Colon (tissue), 2 donors: ENCODE measurements at regions not wholly inside any gene's neighbourhood (a gene's known extent, or its start where the extent isn't known, plus 50 kb on each side); places are given as distances from the start of the nearest gene placed in this dataset.
"Not testable (repeated sequence)": the region's sequence is repeated elsewhere in the genome, so short reads cannot be mapped to it uniquely, and the experiment has no call there.

ENCODE experiments used
- FAIRE-seq: peaks from 2 replicates; lab custom pipeline; 2012; peaks lifted over from hg19 to GRCh38; lab: Jason Lieb, UNC
- donor health status: control.
- donor health status: control.

GRCh38 chr14:89065879-89066278, 241.4 kb downstream of the TTC8 start:
- FAIRE-seq: no peak

GRCh38 chr14:89067293-89067972, 243.0 kb downstream of the TTC8 start:
- FAIRE-seq: no peak

- FAIRE-seq: no peak
These were observed 253.8 kb downstream of the TTC8 start for GRCh38 chr14:89078021-89078795.

GRCh38 chr14:89085231-89085731, 260.8 kb downstream of the TTC8 start:
- no peak for FAIRE-seq

GRCh38 chr14:89085737-89086382, 261.4 kb downstream of the TTC8 start:
- FAIRE-seq: no peak

GRCh38 chr14:89088530-89088929, 264.1 kb downstream of the TTC8 start:
- FAIRE-seq: no peak

- FAIRE-seq: no peak
These were observed 264.9 kb downstream of the TTC8 start for GRCh38 chr14:89089330-89089729.

GRCh38 chr14:89091781-89092180, 267.3 kb downstream of the TTC8 start:
- FAIRE-seq: no peak

- no peak for FAIRE-seq
These were observed 268.8 kb downstream of the TTC8 start for GRCh38 chr14:89093083-89093730.

GRCh38 chr14:89095036-89095435, 270.6 kb downstream of the TTC8 start:
- FAIRE-seq: no peak

- no peak for FAIRE-seq
These were observed 272.5 kb downstream of the TTC8 start for GRCh38 chr14:89096946-89097345.

- no peak for FAIRE-seq
These were observed 273.8 kb downstream of the TTC8 start for GRCh38 chr14:89098254-89098653.

GRCh38 chr14:89104171-89104817, 279.8 kb downstream of the TTC8 start:
- FAIRE-seq: not testable (repeated sequence)

- FAIRE-seq: not testable (repeated sequence)
These were observed 280.4 kb downstream of the TTC8 start for GRCh38 chr14:89104861-89105260.
